ENCODE measurements at regions not wholly inside any gene's neighbourhood (a gene's known extent, or its start where the extent isn't known, plus 50 kb on each side); places are given as distances from the start of the nearest gene placed in this dataset.

DNA sequence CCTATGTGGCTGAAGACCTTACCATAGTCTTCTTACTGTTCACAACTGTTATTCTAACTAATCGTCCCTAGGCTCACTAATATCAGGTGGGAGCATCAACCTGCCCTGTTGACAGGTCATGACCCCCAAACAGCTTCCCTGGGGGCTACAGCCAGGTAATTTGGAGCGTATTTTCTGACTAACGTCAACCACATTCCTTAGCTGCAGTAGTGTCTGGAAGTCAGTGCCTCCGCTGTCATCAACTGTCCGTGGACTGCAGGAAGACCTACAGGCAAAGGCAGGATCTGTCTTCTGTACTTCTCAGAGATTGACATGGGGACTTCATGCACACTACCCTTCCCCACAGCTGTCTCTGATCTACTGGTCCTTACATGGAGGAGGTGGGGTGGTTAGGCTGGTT, 456.9 kb downstream of the BCL11A start:
- DNase-seq: no peak

DNA sequence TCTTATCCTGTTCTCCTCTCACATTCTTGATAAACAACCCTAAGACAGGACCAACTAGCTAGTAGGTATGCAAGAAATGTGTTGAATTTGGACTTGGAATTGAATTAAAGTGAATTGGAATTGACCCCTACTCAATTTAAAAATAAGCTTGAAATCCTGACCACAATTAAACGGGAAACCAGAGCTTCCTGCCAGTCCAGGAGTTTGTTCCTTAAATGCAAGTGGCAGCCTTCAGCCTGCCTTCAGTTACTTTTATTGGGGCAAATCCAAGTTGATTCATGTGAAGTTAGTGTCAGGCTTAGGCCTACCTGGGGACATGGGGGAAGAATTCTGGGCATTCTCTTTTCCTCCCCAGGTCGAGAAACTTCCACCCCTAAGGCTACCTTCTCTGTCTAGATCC, 457.6 kb downstream of the BCL11A start:
- DNase-seq: no peak

DNA sequence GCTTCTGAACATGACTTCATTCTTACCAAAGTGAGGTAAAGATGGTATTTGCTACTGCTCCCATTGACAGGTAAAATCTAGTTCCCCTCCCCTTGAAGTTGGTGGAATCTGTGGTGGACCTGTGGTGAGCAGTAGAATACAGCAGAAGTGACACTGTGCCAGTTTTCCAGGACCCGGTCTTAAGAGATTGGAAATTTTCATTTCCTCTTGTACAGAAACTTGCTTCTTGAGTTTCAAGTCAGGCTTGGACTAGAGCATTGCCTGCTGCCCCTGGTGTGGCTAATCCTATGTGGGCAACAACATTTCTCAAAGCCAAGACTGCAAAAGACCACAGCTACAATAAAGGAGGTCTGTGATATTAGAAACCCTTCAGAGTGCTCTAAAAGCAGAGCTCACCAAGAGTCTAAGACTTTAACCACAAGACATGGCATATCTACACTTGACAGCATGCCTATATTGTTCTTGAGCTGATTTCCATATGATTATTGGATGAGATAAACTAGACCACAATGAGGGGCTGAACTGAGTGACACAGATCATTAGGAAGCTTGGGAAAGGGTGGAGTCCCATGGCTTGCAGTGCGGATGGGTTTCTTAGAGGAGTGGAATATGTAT, 458.1 kb downstream of the BCL11A start:
- no peak for DNase-seq

DNA sequence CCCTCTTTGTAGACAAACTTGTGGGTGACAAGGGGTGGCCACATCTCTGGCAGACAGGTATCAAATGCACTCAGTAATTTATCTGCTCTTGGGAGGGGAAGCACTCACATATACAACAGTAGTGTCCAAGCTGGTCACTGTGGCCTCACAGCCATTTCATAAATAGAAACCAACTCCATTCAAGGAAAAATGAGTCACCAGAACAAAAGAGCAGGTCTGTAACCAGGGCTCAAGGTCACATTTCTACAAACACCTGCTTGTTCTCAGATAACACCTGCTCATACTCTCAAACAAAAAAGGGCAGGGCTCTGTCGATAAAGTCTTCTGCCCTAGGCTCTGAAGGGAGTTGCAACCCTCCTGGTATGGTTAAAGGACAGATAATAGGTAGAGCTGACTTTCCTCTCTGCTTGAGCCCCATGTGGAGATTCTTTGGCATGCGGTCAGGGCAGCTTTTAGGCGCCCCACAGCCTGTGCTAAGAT, 459.0 kb downstream of the BCL11A start:
- no peak for DNase-seq

DNA sequence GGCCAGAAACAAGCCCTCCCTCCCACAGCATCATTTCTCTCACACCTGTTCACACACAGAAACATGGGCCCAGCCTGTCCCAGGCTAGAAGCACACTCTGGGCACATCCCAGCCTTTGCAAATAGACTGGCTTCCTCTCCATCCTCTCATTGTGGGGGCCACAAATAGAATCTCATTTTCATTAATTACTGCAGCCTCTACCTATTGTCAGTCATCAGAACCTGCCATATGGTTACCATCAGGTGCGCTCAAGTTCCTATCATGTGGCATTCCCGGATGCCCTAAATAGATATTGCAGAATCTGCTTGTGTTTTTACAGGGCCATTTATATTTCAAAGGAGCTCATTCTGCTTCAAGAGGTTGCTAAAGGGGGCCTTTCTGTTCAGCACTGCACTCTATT, 460.7 kb downstream of the BCL11A start:
- DNase-seq: no peak

DNA sequence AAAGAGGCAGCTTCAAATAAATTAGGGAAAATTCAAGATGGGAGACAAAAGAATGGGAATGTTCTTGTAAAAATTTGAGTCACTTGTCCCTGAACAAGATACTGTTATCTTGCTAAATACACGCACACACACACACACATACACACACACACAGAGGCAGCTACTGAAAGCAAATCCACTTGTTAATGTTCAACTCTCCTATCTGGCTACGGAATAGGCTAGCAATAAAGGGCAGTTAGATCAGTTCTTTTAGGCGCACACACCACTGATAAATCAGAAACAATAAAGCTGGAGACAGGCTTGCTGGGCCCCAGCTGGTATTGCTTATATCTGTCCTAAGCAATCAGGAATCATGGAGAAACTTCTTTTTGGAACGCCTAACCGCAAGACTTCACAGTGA, 461.6 kb downstream of the BCL11A start:
- DNase-seq: no peak

DNA sequence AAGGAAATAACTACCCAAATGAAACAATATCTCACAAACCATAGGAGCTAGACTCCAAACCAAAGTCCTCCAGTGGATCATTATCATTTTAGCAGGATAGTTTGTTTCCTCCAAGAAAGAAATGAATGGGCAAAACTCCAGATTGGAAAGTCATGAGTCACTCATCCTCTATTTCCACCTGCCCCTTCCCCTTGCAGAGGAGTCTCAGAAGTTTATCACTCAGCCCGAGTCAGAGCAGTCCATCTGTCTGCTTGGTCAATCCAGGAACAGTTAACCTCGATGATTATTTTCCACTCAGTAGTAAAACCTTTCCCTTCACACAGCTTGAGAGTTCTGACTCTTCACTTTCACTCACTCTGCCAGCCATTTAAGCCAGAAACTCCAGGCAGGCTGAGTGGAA, 462.2 kb downstream of the BCL11A start:
- DNase-seq: no peak

DNA sequence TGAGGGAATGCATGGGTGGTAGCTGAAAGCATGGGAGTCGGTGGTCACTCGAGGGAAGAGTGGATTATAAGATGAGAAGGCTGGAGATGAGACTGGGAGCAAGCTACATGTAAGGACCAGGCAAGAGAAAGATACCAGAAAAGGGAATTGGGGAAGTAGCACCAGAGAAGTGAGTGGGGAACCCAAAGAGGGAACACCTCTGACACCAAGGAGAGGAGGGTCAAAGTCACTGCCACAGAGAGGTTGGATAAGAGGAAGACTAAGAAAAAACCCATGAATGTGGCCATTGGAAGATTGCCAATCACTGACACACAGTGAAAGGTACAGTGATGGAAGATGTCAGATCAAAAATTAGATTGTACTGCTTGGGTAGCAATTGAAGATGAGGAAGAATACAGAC, 473.9 kb downstream of the BCL11A start:
- DNase-seq: no peak

DNA sequence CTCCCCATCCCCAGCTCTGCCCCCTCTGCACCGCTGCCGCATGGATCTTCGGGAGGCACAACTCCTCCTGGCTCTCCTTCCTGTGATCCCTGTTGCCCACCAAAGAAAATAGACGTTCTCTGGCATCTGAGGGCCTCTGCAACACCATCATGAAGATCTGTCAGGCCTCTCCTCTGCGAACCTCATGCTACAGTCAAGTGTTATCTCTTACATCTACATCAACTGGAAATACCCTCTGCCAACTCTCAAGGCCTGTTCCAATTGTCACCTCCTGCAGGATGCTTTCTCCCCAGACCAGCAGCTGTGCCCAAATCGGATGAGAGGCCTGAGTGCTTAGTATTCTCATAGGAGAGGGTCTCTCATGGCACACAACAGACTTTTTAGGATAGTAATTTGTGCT, 478.4 kb downstream of the BCL11A start:
- DNase-seq: no peak

DNA sequence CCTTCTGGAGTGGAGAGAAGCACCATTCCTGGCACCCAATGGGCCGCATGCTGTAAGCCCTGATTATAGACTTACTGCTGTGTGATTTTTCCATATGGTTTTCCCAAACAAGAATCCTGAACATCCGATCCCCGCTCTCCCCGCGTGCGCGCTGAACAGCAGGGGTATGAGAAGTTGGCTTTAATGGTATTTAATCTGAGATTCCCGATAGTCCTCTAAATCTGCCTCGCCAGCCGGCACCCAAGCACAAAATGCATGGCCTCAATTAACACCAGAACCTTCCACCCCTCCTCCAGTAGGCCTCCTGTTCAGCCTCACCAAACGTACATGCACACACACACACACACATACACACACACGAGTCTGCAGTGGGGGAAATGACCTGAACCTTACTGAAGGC, 480.3 kb downstream of the BCL11A start:
- DNase-seq: no peak

DNA sequence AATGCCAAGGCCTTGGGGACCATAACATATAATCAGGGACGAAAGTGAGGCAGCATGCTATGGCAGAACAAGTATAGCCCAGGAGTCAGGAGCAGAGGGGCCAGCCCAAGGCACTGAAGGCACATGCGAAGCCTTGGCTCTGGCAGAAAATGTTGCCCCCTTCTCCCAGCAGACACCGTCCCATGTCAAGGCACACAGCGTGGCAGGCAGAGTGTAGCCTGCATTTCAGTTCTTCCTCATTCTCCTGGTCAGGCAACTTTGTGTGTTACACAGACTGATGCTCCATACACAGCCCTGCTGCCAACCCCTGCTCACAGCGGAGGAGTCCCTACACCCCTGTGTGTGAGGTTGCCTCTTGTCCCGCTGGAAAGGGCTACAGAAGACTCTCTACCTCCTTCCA, 480.8 kb downstream of the BCL11A start:
- DNase-seq: no peak

DNA sequence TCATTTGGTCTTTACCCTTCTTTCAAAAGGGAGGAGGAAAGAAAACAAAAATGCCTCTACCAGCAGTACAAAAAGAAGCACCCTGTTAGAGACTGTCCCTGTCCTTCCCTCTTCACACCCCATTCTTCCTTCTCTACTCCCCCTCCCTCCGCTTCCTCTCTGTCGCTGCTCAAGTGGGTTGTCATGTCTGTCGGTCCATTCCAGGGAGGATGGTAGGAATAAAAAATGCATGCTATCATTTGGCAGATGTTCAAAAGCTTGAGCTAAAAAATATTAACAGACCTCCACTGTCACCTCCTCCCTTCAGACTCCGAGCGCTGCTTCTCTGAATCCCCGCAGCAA, 482.0 kb downstream of the BCL11A start:
- DNase-seq: no peak

DNA sequence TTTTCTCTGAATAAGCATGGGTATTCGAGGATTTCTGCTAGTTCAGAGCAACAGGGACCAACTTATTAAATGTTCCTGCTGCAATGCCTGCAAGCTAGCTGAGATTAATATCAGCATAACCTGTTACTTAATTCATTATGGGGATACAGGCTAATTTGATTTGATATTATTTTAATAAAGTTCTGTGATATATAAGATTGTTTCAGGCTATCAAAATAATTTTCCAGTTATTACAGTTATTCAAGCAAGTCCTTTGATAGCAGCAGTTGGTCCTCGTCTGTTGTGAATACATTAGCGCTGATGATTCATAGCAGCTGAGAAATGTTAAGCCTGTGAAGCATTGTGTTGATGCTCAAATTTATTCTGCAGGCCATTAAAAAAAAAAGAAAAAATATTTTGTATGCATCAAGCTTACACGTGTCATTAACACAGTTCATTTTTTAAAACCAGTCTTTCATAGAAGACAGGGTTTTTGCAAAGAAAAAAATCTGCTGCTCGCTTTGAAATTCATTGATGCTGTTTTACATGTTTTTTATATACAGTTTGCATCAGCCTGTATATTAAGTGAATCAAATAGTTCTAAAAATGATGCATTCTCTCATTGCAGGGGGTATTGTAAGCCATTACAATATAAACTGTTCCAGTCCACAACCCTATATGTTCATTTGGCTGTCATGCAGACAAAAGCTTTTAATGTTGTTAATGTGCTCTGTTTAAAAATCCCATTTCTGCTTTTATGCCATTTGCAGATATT, 482.5 kb downstream of the BCL11A start:
- DNase-seq: peak; percentile 29

DNA sequence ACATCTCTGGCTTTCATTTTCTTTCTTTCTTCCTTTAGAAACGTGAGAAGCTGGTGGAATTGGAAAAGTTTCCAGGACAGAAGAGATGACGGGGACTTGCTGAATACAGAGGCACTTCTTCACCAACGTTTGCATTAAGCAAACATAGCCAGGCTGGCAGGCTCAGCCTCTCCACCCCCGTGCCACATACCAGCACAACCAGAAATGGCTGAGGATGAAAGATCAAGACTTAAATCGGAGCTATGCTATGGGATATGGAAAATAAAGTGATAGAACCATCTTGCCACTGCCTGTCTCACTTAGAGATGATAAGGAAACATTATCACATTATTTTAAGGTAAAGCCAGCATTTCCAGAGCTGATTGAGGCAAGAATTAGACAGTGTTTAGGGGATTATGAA, 483.3 kb downstream of the BCL11A start:
- DNase-seq: no peak

DNA sequence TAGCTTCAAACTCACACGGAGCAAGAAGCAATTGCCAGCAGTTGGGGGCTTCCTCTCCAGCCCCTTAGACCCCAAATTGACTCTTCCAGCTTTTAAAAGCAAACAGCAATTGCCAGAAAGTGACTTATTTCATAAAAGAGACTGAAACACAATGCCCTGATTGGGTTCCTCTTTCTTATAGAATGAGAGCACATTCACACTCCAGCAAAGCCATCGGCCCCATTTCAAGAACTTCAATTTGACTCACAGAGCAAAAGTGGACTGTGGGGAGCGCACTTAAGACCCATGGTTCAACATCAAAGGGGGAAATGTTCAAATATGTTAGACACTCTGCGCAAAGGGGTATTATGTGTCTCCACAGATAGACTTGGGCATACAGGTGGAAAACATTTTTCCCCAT, 484.7 kb downstream of the BCL11A start:
- DNase-seq: no peak

DNA sequence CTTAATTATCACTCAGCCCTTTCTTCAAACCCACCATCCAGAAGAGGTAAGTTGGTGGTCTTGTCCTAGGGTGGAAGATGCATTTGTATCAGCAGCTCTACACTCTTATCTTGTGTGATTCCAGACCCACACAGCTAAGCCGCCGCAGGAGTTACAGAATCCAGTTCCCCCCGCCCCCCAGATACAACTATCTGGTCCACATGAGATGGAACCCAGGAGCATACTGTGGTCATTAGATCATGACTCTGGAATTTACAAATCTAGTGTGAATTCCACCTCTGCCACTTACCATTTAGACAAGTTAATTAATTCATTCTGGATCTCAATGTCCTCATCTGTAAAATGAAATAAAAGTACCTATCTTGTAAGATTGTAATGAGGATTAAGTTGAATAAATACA, 486.4 kb downstream of the BCL11A start:
- no peak for DNase-seq

DNA sequence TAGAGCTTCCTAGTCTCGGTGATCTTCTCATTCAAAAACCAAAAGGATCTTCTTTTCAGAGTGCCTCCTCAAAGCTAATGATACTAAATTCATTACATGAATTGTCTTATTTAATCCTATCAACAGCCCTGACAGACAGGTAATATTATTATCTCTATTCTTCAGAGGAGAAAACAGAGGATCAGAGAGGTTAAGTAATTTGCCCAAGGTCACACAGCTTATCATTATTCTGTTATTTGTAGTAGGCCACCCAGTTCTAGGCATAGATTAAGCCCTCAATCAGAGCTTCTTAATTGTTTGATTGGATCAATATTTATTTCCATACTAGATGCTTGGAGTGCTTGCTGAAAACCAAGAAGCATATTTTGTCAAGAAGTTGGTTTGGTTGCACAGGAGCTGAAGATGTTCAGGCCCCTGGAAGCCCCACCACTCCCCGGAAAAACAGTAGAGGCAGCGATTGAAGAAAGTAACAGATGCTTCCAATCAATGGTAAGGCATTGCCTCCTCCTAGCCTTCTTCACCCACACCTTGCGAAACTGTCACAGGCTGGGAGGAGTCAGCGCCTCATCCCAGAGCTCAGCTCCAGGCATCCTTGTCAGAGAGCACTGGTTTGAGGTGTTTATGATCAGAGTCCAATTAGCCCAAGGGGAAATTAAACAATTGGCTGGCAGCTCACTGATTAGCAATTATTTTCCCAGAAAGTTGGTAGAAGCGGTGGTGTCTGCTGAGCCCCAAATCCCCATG, 487.2 kb downstream of the BCL11A start:
- no peak for DNase-seq

DNA sequence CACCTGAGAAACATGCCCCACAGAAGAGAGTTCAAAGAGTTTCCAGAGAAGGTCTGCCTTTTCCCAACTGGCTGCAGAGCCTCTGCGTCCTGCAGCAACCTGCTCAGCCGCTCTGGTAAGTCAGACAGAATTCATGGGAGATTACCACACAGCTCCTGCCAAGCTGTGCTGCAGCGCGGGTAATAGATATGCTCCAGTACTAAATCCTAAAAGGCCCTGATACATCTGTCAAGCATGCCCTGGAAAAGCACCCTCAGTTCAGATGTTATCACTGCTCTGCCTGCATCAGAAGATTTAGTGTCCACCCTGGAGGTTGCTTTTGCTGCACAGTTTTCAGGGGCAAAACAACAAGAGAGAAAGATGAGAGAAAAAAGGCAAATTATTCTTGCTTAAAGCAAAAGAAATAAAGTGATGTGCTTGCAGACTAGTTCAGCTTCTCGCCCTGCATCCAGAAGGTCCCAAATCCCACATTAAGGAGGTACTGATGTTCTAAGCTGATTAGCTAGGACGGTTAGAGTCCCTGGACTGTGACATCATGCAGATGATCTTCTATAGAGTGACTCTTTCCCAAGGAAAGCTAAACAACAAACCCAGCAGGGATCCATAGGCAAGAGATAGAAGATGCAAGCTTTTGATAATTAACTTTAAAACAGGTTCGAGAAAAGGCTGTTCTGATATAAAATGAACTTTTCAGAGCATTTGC, 488.6 kb downstream of the BCL11A start:
- DNase-seq: no peak

DNA sequence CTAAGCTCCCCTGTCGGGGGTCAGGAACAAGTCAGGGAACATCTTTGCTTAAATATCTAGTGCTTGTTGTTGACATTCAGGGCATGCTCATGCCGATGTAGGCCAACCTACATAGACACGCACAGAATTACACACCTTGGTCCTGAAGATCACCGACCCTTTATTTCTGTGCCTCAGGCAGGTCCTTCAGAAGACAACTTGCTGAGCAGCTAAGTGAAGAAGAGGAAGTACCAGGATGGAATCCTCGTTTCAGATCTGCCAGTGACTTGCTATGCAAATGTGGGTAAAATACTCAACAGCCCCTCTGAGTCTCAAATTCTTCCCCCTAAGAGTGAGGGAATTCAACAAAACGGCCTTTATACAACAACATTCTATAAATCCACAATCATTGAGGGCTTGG, 494.7 kb downstream of the BCL11A start:
- DNase-seq: no peak

DNA sequence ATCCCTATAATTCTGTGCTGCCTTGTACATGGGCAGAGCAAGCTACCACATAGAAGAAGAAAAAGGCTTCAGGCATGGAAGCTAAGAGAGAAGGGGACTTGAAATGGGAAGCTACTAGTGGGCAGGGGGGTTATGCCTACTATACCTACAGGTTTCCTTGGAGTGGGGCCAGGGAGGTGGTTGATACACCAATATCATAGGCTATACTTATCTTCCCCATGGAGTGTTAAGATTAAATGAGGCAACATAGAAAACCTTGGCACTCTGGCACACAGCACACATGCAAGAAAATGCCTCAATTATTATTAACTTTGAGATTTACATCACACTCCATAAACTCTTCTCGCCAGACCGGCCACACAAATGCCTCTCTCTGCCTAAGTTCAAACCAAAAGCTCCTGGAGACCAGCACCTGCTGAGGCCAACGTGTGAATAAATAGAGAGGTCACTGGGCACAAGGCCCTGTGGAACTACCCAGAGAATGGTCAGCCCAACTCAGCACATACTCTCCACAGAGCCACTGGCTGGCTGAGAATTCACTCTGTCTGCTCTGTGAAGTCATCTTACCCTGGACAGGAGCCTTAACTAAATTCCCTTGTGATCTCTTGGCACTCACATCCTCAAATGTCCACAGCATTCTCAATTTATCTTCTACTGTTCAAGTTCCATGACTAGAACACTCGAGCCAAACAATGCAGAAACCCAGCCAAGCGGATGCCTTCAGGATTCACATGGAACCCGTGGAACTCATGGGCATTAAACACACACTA, 498.7 kb downstream of the BCL11A start:
- DNase-seq: no peak

DNA sequence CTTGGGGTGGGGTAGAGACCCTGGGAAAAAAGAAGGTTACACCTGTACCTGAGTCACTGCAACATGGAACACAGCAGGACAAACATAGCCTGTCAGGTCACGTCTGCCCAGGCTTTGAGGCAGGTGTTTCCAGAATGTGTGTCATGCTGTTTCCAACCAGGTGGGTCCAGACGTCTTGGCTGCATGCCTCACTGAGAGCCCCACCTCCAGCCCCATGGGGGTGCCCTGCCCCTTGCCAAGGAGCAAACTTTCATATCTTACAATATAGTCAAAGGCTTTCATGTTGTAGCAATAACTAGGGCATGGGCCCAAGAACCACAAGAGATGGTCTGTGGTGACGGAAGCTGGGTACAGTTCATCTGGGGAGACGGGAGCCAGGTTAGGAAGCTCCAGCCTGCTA, 499.7 kb downstream of the BCL11A start:
- no peak for DNase-seq

DNA sequence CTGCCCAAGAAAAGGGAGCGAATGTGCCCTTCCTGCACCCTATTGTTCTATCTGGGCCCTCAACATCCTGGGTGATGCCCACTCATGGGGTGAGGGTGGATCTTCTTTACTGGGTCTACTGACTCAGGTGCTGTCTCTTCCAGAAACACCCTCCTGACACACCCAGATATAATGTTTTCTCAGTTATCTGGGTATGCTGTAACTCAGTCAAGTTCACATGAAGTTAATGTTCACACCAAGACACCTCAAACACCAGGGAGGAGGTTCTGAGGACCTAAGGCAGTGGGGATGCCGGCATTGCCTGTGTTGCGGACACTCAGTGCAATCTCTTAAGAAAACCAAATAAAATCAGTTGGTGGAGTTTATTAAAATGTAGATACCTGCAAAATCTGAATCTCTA, 500.9 kb downstream of the BCL11A start:
- DNase-seq: no peak

Measured in skin of body (tissue), 1 donor.